Left ventricle myocardium superior (tissue), 1 donor: ENCODE measurements at regions not wholly inside any gene's neighbourhood (a gene's known extent, or its start where the extent isn't known, plus 50 kb on each side); places are given as distances from the start of the nearest gene placed in this dataset.
"Not testable (repeated sequence)": the region's sequence is repeated elsewhere in the genome, so short reads cannot be mapped to it uniquely, and the experiment has no call there.

Source experiments
- ATAC-seq: fragments of 200-7000 bp; cut with Tn5 transposase; one replicate; pipeline ENCODE4 v1.9.1; 2020; ENCODE audit warnings: mild to moderate bottlenecking, moderate library complexity
- DNase-seq: peaks from one replicate; pipeline ENCODE4 v3.0.0-alpha.2; 2020
- intact Hi-C: fragments of 100-400 bp; cut with micrococcal nuclease; formaldehyde crosslinking; loops from one replicate; pipeline ENCODE4 v1.11.0; 2022
- donor health status: DM: no; HTN: yes; CAD: no; lungs with severe emphysema.

DNA sequence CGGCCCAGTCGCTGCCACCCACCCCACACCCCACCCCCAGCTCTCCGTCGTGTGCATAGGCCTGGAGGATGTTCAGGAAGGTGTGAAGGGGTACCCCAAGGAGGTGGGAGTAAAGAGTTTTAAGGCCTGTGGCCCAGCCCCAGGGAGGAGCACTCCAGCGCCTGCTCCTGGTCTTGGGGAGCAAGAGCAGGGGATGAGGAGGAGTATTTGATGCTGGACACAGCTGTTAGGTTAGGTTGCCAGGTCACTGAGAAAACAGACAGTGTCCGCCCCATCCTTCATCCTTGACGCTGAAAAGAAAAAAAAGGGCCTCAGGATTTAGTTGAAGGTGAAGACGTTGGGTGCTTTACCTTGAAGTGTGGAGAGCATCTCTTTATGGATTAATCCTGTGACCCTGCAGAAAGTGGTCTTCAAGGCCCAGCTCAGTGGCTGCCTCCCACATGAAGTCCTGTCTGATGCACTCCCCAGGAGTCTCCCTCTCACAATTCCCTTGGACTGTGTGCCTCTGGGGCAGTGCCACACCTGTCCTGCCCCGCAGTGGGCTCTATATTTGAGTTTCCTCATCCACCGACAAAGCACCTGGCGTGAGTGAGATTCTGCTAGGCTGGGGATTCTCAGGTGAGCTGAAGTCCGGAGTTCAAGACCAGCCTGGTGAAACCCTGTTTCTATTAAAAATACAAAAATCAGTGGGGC lies 101.8 kb downstream of the SPRY4 start:
- DNase-seq (no peak), ATAC-seq (no peak)
- intact Hi-C loops, result no loop called here

DNA sequence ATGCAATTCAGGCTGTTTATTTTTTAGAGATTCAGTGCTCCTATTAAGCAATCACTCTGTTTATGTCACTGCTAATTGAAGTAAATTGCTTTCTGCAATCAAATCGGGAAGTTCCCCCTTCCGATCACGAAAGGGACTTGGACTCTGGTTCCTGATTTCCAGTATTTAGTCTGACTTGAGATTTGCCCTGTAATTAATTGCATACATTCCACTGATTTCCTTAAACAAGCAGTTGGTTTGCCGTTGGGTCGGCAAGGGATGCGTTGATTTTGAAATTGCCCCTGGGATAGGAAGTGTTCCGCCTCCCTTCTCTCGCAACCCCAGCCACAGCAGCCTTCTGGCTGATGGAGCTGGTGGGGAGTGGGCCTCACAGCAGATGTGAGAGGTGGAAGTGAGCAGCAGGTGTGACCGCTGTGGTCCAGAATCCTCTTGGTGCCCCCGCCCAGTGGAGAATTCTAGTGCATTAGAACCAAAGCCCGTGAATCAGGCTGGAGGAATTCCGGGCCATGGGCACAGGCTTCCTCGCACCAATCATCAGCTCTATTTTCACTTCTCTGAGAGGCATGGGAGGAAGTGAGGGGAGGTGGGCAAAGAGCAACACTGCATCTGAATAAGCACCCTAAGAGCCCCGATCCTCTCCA lies 102.5 kb downstream of the SPRY4 start:
- DNase-seq (no peak), ATAC-seq (no peak)
- intact Hi-C loops, result no loop called here

DNA sequence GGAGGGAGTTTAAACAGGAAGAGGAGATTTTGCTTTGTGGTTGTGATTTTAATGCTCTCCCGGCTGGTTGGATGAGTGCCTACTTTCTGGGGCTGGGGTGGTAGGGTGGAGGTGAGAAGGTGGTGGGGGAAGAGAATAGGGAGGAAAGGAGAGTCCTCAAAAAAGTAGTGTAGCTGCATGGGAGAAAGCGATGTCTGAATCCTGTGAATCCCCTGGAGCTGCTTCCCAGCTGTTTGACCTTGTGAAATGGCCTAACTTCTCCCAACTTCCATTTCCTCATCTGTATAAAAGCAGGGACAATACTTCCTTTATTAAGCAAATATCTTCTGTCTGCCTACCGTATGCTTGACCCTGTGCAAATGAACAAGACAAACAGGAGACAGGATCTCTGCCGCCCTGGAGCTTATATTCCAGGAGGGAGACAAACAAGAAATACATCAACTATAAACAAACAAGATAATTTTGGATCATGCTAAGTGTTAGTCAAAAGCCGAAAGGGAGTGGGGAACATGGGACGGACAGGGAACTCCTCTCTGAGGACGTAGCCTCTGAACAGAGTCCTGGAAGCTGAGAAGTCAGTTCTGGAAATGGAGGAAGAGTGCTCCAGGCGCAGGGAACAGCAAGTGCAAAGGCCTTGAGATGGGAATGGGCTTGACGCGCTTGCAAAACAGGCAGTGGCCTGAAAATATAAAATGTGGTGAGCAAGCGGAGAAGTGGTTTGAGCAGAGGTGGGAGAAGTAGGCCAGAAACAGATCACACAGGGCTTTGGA lies 103.5 kb downstream of the SPRY4 start:
- ATAC-seq (peak; percentile 10), DNase-seq (no peak)
- intact Hi-C loops, result no loop called here

DNA sequence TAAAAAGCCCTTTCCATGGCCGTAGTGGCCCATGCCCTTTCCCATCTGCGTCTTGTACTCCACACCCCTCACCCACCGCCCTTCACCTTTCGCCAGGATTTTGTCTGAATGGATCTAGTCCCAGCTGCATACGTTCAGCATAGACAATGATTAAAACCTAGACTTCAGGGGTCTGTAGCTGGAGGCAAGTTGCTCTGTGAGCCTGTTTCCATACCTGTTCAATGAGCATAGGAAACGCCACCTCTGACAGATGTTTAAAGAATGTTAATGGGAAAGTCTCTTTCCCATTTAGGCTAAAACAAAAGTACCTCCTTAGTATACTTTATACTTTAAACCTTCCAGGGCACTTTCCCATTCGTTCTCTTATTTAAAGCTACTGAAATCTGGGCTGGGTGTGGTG lies 105.7 kb downstream of the SPRY4 start:
- DNase-seq (no peak), ATAC-seq (no peak)
- intact Hi-C loops, result no loop called here

DNA sequence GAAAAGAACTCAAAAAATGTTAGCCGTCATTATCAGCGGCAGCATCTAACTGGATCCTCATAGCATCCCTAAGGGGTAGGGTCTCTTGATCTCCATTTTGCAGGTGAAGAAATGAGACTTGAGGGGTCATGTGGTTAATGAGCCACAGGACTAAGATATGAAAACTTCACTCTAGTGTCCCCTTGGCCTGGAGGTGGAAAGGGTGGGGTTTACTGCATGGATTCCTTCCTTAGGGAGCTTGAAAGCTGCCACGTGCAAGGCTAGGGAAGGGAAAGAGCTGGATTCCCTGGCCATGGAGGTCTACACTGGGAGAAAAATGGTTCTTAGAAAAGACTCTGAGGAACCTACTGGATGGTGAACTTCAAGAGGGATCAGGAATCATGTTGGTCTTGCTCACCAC lies 107.9 kb downstream of the SPRY4 start:
- DNase-seq, result no peak
- intact Hi-C loops, result no loop called here
- ATAC-seq, result no peak

DNA sequence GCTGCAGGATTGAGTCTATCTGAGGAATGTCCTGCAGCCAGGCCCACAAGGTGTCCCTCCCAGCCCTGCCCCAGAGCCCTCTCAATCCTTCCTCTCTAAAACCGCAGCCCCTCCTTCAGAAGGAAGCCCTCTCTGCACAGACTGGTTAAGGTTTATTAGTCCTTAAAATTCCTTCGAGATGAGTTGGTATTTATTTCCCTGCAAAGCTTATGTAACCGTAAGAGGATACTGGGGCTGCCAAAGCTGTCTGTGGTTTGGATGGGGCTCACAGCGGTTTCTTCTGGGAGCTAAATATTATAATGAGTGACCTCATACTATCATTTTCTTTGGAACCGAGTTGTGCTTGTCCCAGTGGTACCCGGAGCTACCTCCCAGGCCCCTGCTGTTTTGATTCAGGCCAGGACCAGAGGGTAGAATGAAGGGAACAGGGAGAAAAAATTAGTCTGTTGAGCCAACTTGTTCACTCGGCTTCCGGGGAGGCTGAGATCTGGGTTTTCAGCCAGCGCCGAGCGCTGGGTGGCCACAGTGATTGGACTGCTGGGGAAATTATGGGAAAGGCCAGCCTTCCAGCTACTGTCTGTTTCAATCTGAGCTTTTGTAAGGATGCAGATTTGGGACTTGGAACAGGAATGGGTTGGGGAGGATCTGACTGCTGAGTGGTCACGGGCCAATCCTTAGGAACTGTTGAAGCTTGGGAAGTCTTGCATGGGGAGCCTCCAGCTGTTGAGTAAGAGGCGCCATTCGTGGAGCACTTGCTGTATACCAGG lies 107.5 kb downstream of the NDFIP1 start:
- intact Hi-C loops, result no loop called here
- peak; percentile 95 for ATAC-seq
- DNase-seq, result peak; percentile 80

DNA sequence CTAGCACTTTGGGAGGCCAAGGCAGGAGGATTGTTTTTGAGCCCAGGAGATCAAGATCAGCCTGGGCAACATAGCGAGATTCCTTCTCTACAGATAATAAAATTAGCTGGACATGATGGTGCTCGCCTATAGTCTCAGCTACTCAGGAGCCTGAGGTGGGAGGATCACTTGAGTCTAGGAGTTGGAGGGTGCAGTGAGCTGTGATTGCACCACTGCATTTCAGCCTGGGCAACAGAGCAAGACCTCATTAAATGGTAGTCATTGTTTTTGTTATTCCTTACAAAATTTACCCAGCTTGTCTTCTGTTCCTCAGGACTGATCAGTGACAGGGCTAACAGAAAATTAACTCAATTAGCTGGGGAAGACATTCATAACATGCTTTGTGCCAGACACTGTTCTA lies 104.5 kb downstream of the NDFIP1 start:
- ATAC-seq, result no peak
- no peak for DNase-seq
- intact Hi-C loops, result no loop called here

DNA sequence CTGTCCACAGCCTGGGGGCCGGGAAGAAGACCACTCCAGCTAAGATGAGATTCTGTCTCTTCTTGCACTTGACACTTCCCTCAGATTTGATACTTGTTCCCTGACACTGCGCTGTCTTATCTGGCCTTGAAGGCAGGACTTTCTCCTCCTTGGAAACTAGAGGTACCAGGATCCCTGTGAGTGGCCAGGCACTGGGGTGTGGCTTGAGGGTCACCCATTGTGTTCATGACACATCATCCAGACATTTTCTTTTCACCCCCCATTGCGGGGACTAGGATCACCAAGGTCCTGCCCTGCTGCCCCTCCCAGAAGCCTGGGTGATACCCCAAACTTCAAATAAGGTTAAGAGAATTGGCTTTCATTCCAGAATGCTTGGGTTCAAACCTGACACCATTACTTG lies 103.3 kb downstream of the NDFIP1 start:
- DNase-seq (no peak), ATAC-seq (no peak)
- intact Hi-C loops, result no loop called here

DNA sequence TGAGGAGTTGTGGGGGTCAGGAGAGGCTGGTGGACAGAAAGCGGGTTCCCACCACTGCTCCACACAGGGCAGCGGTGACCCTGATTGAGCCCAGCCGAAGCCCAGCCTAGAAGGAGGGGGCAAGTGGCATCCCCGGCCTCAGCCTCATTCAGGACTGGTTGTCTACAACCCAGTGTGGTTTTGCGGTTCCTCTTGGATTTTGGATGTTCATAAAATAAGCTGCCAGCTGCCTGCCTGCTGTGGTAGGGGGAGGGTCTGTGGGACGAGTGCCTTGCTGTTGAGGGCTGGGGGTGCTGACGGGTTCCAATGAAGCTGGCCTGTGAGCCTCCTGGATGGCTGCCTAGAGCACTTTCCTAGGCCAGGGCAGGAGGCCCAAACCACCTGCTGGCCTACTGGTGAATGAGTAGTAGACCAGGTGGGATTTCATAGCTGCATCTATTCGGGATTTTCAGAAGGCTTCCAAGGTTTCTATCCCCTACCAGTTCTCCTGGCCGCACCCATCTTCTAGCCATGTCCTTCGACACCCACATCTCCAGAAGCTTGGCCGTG lies 102.4 kb downstream of the NDFIP1 start:
- DNase-seq (no peak), ATAC-seq (no peak)
- intact Hi-C loops, result no loop called here

DNA sequence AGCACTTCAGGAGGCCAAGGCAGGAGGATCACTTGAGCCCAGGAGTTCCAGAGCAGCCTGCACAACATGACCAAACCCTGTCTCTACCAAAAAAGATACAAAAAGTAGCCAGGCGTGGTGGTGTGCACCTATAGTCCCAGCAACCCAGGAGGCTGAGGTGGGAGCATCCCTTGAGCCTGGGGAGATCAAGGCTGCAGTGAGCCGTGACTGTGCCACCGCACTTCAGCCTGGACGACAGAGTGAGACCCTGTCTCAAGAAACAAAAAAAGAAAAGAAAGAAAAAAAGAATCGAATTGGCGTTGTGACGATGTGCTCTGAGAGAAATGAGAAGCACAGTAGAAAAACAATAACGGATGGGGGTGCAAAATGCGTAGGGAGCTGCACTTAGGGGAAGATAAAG lies 101.4 kb downstream of the NDFIP1 start:
- intact Hi-C loops, result no loop called here
- DNase-seq (no peak), ATAC-seq (no peak)

DNA sequence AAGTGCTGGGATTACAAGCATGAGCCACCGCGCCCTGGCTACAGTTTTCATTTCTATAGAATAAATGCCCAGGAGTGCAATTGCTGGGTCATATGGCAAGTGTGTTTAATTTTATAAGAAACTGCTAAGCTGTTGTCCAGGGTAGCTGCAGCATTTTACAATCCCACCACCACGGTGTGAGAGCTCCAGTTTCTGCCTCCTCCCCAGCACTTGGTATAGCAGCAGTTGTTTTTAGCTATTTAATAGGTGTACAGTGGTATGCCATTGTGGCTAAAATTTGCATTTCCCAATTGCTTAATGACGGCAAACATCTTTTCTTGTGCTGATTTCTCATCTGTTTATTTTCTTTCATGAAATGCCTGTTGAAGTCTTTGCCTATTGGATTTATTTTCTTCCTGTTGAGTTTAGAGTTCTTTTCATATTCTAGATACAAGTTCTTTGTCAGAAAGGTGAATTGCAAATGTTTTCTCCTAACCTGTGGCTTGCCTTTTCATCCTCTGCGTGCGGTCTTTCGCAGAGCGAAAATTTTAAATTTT lies 100.3 kb downstream of the NDFIP1 start:
- intact Hi-C loops, result no loop called here
- ATAC-seq (no peak), DNase-seq (no peak)

DNA sequence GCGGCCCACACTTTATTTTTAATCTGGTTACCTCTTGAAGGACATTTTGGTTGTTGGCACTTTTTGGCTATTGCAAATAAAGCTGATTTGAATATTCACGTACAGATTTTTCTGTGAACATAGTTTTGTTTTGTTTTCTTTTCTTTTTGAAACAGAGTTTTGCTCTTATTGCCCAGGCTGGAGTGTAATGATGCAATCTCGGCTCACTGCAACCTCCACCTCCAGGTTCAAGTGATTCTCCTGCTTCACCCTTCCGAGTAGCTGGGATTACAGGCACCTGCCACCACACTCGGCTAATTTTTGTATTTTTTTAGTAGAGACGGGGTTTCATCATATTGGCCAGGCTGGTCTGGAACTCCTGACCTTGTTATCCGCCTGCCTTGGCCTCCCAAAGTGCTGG lies 99.7 kb downstream of the NDFIP1 start:
- DNase-seq, intact Hi-C loops, ATAC-seq: not testable (repeated sequence)

DNA sequence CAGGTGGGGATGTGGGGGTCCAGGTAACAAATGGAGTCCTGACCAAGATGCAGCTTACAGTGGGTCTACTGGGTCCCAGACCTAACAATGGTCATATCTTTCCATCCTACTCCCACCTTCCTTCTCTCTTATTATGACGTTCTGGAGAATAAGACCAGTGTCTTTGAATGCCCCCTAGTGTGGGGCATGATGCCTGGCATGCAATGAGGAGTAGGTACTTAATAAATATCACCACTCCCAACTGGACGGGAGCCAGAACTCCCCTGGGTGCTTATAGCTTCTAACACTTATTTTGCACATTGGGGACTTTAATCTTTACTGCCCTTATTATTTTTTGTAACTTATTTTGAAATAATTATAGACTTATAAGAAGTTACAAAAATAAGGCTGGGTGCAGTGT lies 98.2 kb downstream of the NDFIP1 start:
- intact Hi-C loops, result no loop called here
- DNase-seq (no peak), ATAC-seq (no peak)

DNA sequence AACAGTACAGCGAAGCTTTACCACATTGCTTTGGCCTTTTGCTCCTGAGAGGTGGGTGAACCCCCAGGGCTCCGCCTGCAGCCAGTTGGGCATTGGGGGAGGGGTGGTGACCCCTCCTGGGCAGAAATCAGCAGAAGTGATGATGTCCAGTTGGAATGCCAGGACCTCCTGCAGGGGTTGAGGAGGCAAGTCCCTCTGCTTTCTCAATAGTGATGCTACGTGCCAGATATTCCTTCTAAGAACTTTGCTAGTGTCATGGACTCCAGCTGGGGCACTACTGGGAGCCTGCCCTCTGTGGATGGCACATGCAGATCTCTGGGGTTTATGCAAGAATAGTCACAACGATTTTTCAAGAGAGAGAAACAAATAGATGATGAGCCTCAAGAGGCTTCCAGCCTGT lies 95.6 kb downstream of the NDFIP1 start:
- no peak for ATAC-seq
- intact Hi-C loops, result no loop called here
- no peak for DNase-seq
